Fibroblast of villous mesenchyme (primary cell): ENCODE measurements at regions not wholly inside any gene's neighbourhood (a gene's known extent, or its start where the extent isn't known, plus 50 kb on each side); places are given as distances from the start of the nearest gene placed in this dataset.
"Not testable (repeated sequence)": the region's sequence is repeated elsewhere in the genome, so short reads cannot be mapped to it uniquely, and the experiment has no call there.

Experiments used
- DNase-seq: peaks from one replicate; pipeline ENCODE4 v3.0.0-alpha.2; 2010; ENCODE audit warnings: low read depth
- H3K4me3 ChIP-seq: 2 replicates; pipeline ENCODE4 v1.5.1; 2011; ENCODE audit warnings: low read depth, mild to moderate bottlenecking, low read length
- CTCF ChIP-seq: IDR thresholded peaks from 2 replicates; pipeline ENCODE4 v1.5.1; 2012; ENCODE audit warnings: low read depth, mild to moderate bottlenecking, low read length; ENCODE audit not compliant: insufficient read depth

- DNase-seq: no peak
- no peak overlapping the region for H3K4me3 ChIP-seq
- TF ChIP-seq CTCF: no peak
These were observed 862.4 kb upstream of the CDH9 start for GRCh38 chr5:27900761-27901160.

- no peak for TF ChIP-seq CTCF
- no peak for DNase-seq
- no peak overlapping the region for H3K4me3 ChIP-seq
These were observed 837.7 kb upstream of the CDH9 start for GRCh38 chr5:27876071-27876470.

- H3K4me3 ChIP-seq: no peak overlapping the region
- DNase-seq: no peak
- TF ChIP-seq CTCF: no peak
These were observed 836.8 kb upstream of the CDH9 start for GRCh38 chr5:27875148-27875547.

- no peak overlapping the region for H3K4me3 ChIP-seq
- TF ChIP-seq CTCF: no peak
These were observed 829.9 kb upstream of the CDH9 start for GRCh38 chr5:27868292-27868691.

GRCh38 chr5:27855491-27855890 lies 817.1 kb upstream of the CDH9 start:
- no peak for DNase-seq
- TF ChIP-seq CTCF: no peak
- H3K4me3 ChIP-seq: no peak overlapping the region

More at GRCh38 chr5:27868292-27868691, 829.9 kb upstream of the CDH9 start:
- DNase-seq: no peak

GRCh38 chr5:27854243-27854852 lies 816.0 kb upstream of the CDH9 start:
- no peak for TF ChIP-seq CTCF
- no peak for DNase-seq
- H3K4me3 ChIP-seq: no peak overlapping the region

GRCh38 chr5:27845248-27845647 lies 806.9 kb upstream of the CDH9 start:
- DNase-seq: no peak
- TF ChIP-seq CTCF: no peak
- H3K4me3 ChIP-seq: no peak overlapping the region

- not testable (repeated sequence) for H3K4me3 ChIP-seq, DNase-seq
These were observed 798.3 kb upstream of the CDH9 start for GRCh38 chr5:27836704-27837103.
